ENCODE measurements at regions not wholly inside any gene's neighbourhood (a gene's known extent, or its start where the extent isn't known, plus 50 kb on each side); places are given as distances from the start of the nearest gene placed in this dataset.
A peak's percentile ranks its signal among the peaks of the same experiment; 100 is the strongest.

- Histone ChIP-seq H3K27ac (no peak overlapping the region), H3K36me3 (no peaks in the 10 kb centered on the region), H3K4me3 (ENCODE audit: low read depth, low read length) (no peak overlapping the region), H3K27me3 (ENCODE audit: insufficient read depth, low read depth, severe bottlenecking) (no peaks in the 10 kb centered on the region), H3K9me3 (ENCODE audit: severe bottlenecking) (no peaks in the 10 kb centered on the region)
- no peak for TF ChIP-seq CTCF (IDR thresholded peaks at IDR 0.05; ENCODE audit: low read depth, low read length)
- DNase-seq, result no peak
Measured at GRCh38 chr4:148737061-148737770, 295.0 kb upstream of the NR3C2 start.

GRCh38 chr4:148735432-148736155 is 293.4 kb upstream of the NR3C2 start:
- no peak overlapping the region for H3K27ac ChIP-seq
- H3K9me3 ChIP-seq (ENCODE audit: severe bottlenecking), result no peaks in the 10 kb centered on the region
- TF ChIP-seq CTCF (IDR thresholded peaks at IDR 0.05; ENCODE audit: low read depth, low read length), result no peak
- no peaks in the 10 kb centered on the region for H3K36me3 ChIP-seq
- DNase-seq, result no peak
- no peak overlapping the region for H3K4me3 ChIP-seq (ENCODE audit: low read depth, low read length)
- H3K27me3 ChIP-seq (ENCODE audit: insufficient read depth, low read depth, severe bottlenecking), result no peaks in the 10 kb centered on the region

- DNase-seq, result peak; percentile 52
- H3K4me3 ChIP-seq (ENCODE audit: low read depth, low read length), result no peak overlapping the region
- no peak for TF ChIP-seq CTCF (IDR thresholded peaks at IDR 0.05; ENCODE audit: low read depth, low read length)
- no peaks in the 10 kb centered on the region for H3K27me3 ChIP-seq (ENCODE audit: insufficient read depth, low read depth, severe bottlenecking)
- H3K9me3 ChIP-seq (ENCODE audit: severe bottlenecking), result no peaks in the 10 kb centered on the region
- no peaks in the 10 kb centered on the region for H3K36me3 ChIP-seq
- H3K27ac ChIP-seq, result no peak overlapping the region
Measured at GRCh38 chr4:148730766-148731165, 288.6 kb upstream of the NR3C2 start.

- no peak for TF ChIP-seq CTCF (IDR thresholded peaks at IDR 0.05; ENCODE audit: low read depth, low read length)
- Histone ChIP-seq H3K4me3 (ENCODE audit: low read depth, low read length) (no peak overlapping the region), H3K9me3 (ENCODE audit: severe bottlenecking) (no peaks in the 10 kb centered on the region), H3K27ac (no peak overlapping the region), H3K36me3 (no peaks in the 10 kb centered on the region), H3K27me3 (ENCODE audit: insufficient read depth, low read depth, severe bottlenecking) (no peaks in the 10 kb centered on the region)
- DNase-seq, result no peak
Measured at GRCh38 chr4:148730082-148730640, 287.9 kb upstream of the NR3C2 start.

- Histone ChIP-seq H3K4me3 (ENCODE audit: low read depth, low read length) (no peak overlapping the region), H3K36me3 (no peaks in the 10 kb centered on the region), H3K27ac (no peak overlapping the region), H3K27me3 (ENCODE audit: insufficient read depth, low read depth, severe bottlenecking) (no peaks in the 10 kb centered on the region), H3K9me3 (ENCODE audit: severe bottlenecking) (no peaks in the 10 kb centered on the region)
- DNase-seq, result no peak
- TF ChIP-seq CTCF (IDR thresholded peaks at IDR 0.05; ENCODE audit: low read depth, low read length), result no peak
Measured at GRCh38 chr4:148717988-148718387, 275.8 kb upstream of the NR3C2 start.

Data from WERI-Rb-1 (cell line).